Adrenal gland (tissue), 5 donors: ENCODE measurements at regions not wholly inside any gene's neighbourhood (a gene's known extent, or its start where the extent isn't known, plus 50 kb on each side); places are given as distances from the start of the nearest gene placed in this dataset.

Experiments used
- CTCF ChIP-seq, 6 experiments: fragments of 450-650 bp in 4 of 6; fragments of 200-600 bp in 2 of 6; sonication (generic) in 1 of 6; IDR thresholded peaks; 1 replicate in 5 of 6; 2 replicates in 1 of 6; pipeline versions ENCODE4 v1.5.1 to v1.8.0; 2016 to 2021; ENCODE audit warnings: antibody characterized with exemption in 6 of 6, mild to moderate bottlenecking in 2 of 6, moderate library complexity in 1 of 6
- POLR2A ChIP-seq, 2 donors: fragments of 450-650 bp; IDR thresholded peaks; one replicate each; pipeline ENCODE4 v1.6.1; 2017; ENCODE audit warnings: antibody characterized with exemption in 2 of 2, mild to moderate bottlenecking in 2 of 2, moderate library complexity in 1 of 2
- donor health status: DM: no; HTN: no; CAD: no.

- TF ChIP-seq CTCF (IDR thresholded peaks at IDR 0.05), result no peak
- TF ChIP-seq POLR2A (IDR thresholded peaks at IDR 0.05), result no peak
Observed at GRCh38 chr2:53473775-53474311, 293.8 kb upstream of the CHAC2 start.
